Spleen (tissue), 7 donors: ENCODE measurements at regions not wholly inside any gene's neighbourhood (a gene's known extent, or its start where the extent isn't known, plus 50 kb on each side); places are given as distances from the start of the nearest gene placed in this dataset.

Source experiments
- POLR2AphosphoS5 ChIP-seq, 3 donors: sonication (generic); formaldehyde crosslinking; IDR thresholded peaks; one replicate each; pipeline ENCODE4 v1.5.1; 2017; ENCODE audit warnings: antibody characterized with exemption in 3 of 3
- TF ChIP-seq, protein P1 (sequence below), 11 experiments: fragments of 200-600 bp in 7 of 11; fragments of 450-650 bp in 4 of 11; sonication (generic) in 4 of 11; IDR thresholded peaks in 8 of 11; conservative IDR thresholded peaks in 3 of 11; 1 replicate in 7 of 11; 2 replicates in 4 of 11; pipeline versions ENCODE4 v1.4.0 to v1.8.0; 2016 to 2021; ENCODE audit warnings: antibody characterized with exemption in 11 of 11, inconsistent platforms in 4 of 11, mild to moderate bottlenecking in 1 of 11
- donor health status: DM: no; HTN: no; CAD: no; lungs with moderate emphysema.
- donor health status: DM: no; HTN: no; CAD: no.
- donor health status: DM: no; HTN: no; CAD: no.

DNA sequence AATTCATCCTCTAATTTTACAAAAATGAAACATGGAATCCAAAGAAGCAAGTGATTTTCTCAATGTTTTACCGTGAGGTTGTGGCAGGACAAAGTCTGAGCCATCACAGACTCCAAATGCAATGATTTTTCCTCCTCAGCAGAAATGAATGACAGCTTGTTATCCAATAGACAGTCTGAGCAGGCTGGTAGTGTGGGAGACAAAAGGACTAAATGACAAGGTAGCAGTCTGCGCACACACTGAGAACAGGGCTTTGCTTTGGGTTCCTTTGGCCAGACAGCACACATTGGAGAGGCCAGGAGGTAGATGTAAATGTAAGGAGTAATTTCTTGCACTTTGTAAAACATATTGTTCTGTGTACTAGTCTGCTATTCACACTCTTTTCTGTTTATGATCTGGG lies 50.3 kb upstream of the RGPD4 start:
- TF ChIP-seq, protein P1, sequence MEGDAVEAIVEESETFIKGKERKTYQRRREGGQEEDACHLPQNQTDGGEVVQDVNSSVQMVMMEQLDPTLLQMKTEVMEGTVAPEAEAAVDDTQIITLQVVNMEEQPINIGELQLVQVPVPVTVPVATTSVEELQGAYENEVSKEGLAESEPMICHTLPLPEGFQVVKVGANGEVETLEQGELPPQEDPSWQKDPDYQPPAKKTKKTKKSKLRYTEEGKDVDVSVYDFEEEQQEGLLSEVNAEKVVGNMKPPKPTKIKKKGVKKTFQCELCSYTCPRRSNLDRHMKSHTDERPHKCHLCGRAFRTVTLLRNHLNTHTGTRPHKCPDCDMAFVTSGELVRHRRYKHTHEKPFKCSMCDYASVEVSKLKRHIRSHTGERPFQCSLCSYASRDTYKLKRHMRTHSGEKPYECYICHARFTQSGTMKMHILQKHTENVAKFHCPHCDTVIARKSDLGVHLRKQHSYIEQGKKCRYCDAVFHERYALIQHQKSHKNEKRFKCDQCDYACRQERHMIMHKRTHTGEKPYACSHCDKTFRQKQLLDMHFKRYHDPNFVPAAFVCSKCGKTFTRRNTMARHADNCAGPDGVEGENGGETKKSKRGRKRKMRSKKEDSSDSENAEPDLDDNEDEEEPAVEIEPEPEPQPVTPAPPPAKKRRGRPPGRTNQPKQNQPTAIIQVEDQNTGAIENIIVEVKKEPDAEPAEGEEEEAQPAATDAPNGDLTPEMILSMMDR (IDR thresholded peaks at IDR 0.05 in 8 of 11, conservative IDR thresholded peaks at IDR 0.05 in 3 of 11): no peak
- no peak for TF ChIP-seq POLR2AphosphoS5 (IDR thresholded peaks at IDR 0.05)
